Left lung (tissue), 4 donors: ENCODE measurements at regions not wholly inside any gene's neighbourhood (a gene's known extent, or its start where the extent isn't known, plus 50 kb on each side); places are given as distances from the start of the nearest gene placed in this dataset.

Experiments used
- ATAC-seq: fragments of 200-7000 bp; cut with Tn5 transposase; one replicate; pipeline ENCODE4 v1.9.1; 2020; ENCODE audit warnings: moderate library complexity
- DNase-seq, 4 donors: peaks; one replicate each; pipeline ENCODE4 v3.0.0-alpha.2; 2013 to 2020
- H3K27ac ChIP-seq, 2 donors: fragments of 200-600 bp; sonication (generic) in 1 of 2; one replicate each; pipeline versions ENCODE4 v1.5.0 to v1.8.0; 2020 to 2021
- H3K27me3 ChIP-seq, 2 donors: fragments of 200-600 bp; sonication (generic) in 1 of 2; one replicate each; pipeline versions ENCODE4 v1.5.0 to v1.8.0; 2020 to 2021
- H3K36me3 ChIP-seq, 2 donors: fragments of 200-600 bp; sonication (generic) in 1 of 2; one replicate each; pipeline versions ENCODE4 v1.5.0 to v1.8.0; 2020 to 2021
- H3K4me1 ChIP-seq, 2 donors: fragments of 200-600 bp; one replicate each; pipeline ENCODE4 v1.8.0; 2021
- H3K4me3 ChIP-seq, 2 donors: fragments of 200-600 bp; sonication (generic) in 1 of 2; one replicate each; pipeline versions ENCODE4 v1.5.0 to v1.8.0; 2020 to 2021; ENCODE audit warnings: mild to moderate bottlenecking in 1 of 2
- H3K9me3 ChIP-seq, 2 donors: fragments of 200-600 bp; sonication (generic) in 1 of 2; one replicate each; pipeline versions ENCODE4 v1.5.0 to v1.8.0; 2020 to 2021
- CTCF ChIP-seq, 2 donors: fragments of 200-600 bp; sonication (generic) in 1 of 2; IDR thresholded peaks; one replicate each; pipeline versions ENCODE4 v1.5.0 to v1.8.0; 2021; ENCODE audit warnings: antibody characterized with exemption in 2 of 2
- intact Hi-C, 2 donors: fragments of 100-400 bp; cut with DNase I; formaldehyde crosslinking; loops; one replicate each; pipeline versions ENCODE4 v1.11.2 to v1.14.2; 2022
- donor health status: DM: no; HTN: yes; CAD: no.
- donor health status: DM: no; HTN: no; CAD: no.

- ATAC-seq: no peak
- intact Hi-C loops: no loop called here
- TF ChIP-seq CTCF (IDR thresholded peaks at IDR 0.05): no peak
Observed at GRCh38 chr5:125856949-125857348, 566.3 kb upstream of the GRAMD2B start.

GRCh38 chr5:125863579-125863978, 559.6 kb upstream of the GRAMD2B start:
- no peaks in the 10 kb centered on the region for H3K27me3 ChIP-seq
- H3K9me3 ChIP-seq: peaks cover 0 to 18% of the 10 kb centered on the region in 2 donors
- no peak overlapping the region for H3K4me3 ChIP-seq
- intact Hi-C loops: no loop called here
- H3K36me3 ChIP-seq: no peaks in the 10 kb centered on the region
- no peak for TF ChIP-seq CTCF (IDR thresholded peaks at IDR 0.05)
- no peak overlapping the region for H3K27ac ChIP-seq
- ATAC-seq: no peak
- DNase-seq: no peak
- H3K4me1 ChIP-seq: no peaks in the 10 kb centered on the region

More at GRCh38 chr5:125856949-125857348, 566.3 kb upstream of the GRAMD2B start:
- peaks cover 0 to 18% of the 10 kb centered on the region in 2 donors for H3K9me3 ChIP-seq
- H3K4me1 ChIP-seq: no peaks in the 10 kb centered on the region
- H3K27ac ChIP-seq: no peak overlapping the region
- no peak overlapping the region for H3K4me3 ChIP-seq
- H3K27me3 ChIP-seq: no peaks in the 10 kb centered on the region
- no peaks in the 10 kb centered on the region for H3K36me3 ChIP-seq
- no peak for DNase-seq

- no peak for ATAC-seq
- TF ChIP-seq CTCF (IDR thresholded peaks at IDR 0.05): no peak
- Histone ChIP-seq H3K36me3 (no peaks in the 10 kb centered on the region), H3K27me3 (no peaks in the 10 kb centered on the region), H3K27ac (no peak overlapping the region), H3K4me1 (no peaks in the 10 kb centered on the region), H3K4me3 (no peak overlapping the region), H3K9me3 (peaks cover 0 to 14% of the 10 kb centered on the region in 2 donors)
- no peak for DNase-seq
- intact Hi-C loops: no loop called here
Observed at GRCh38 chr5:125865166-125865815, 557.9 kb upstream of the GRAMD2B start.

GRCh38 chr5:125868036-125868435, 555.2 kb upstream of the GRAMD2B start:
- Histone ChIP-seq H3K36me3 (no peaks in the 10 kb centered on the region), H3K4me3 (no peak overlapping the region), H3K27ac (no peak overlapping the region), H3K4me1 (no peaks in the 10 kb centered on the region), H3K9me3 (peaks cover 0 to 13% of the 10 kb centered on the region in 2 donors), H3K27me3 (no peaks in the 10 kb centered on the region)
- DNase-seq: no peak
- ATAC-seq: no peak
- intact Hi-C loops: no loop called here
- TF ChIP-seq CTCF (IDR thresholded peaks at IDR 0.05): no peak

GRCh38 chr5:125870256-125870655, 553.0 kb upstream of the GRAMD2B start:
- Histone ChIP-seq H3K36me3 (no peaks in the 10 kb centered on the region), H3K4me1 (no peaks in the 10 kb centered on the region), H3K27ac (no peak overlapping the region), H3K27me3 (no peaks in the 10 kb centered on the region), H3K4me3 (no peak overlapping the region), H3K9me3 (peaks cover 0 to 16% of the 10 kb centered on the region in 2 donors)
- intact Hi-C loops: no loop called here
- TF ChIP-seq CTCF (IDR thresholded peaks at IDR 0.05): no peak
- DNase-seq: no peak
- no peak for ATAC-seq
